Heart right ventricle (tissue), 16 donors: ENCODE measurements at regions not wholly inside any gene's neighbourhood (a gene's known extent, or its start where the extent isn't known, plus 50 kb on each side); places are given as distances from the start of the nearest gene placed in this dataset.

Experiments used
- ATAC-seq, 8 donors: fragments of 200-7000 bp; cut with Tn5 transposase; one replicate each; pipeline ENCODE4 v1.9.1; 2020; ENCODE audit warnings: mild to moderate bottlenecking in 8 of 8, moderate library complexity in 8 of 8, moderate number of reproducible peaks in 1 of 8
- DNase-seq, 2 donors: peaks; one replicate each; pipeline ENCODE4 v3.0.0-alpha.2; 2020
- H3K27ac ChIP-seq, 10 donors: fragments of 200-600 bp; sonication (generic) in 2 of 10; one replicate each; pipeline versions ENCODE4 v1.5.0 to v1.8.0; 2020 to 2022; ENCODE audit warnings: mild to moderate bottlenecking in 3 of 10
- H3K27me3 ChIP-seq, 7 donors: fragments of 200-600 bp; one replicate each; pipeline ENCODE4 v1.8.0; 2021 to 2022; ENCODE audit warnings: mild to moderate bottlenecking in 2 of 7
- H3K36me3 ChIP-seq, 9 donors: fragments of 200-600 bp; sonication (generic) in 1 of 9; one replicate each; pipeline versions ENCODE4 v1.5.0 to v1.8.0; 2020 to 2022; ENCODE audit warnings: mild to moderate bottlenecking in 2 of 9
- H3K4me1 ChIP-seq, 9 donors: fragments of 200-600 bp; sonication (generic) in 1 of 9; one replicate each; pipeline versions ENCODE4 v1.5.0 to v1.8.0; 2020 to 2022; ENCODE audit warnings: mild to moderate bottlenecking in 4 of 9
- H3K4me3 ChIP-seq, 10 donors: fragments of 200-600 bp; sonication (generic) in 2 of 10; one replicate each; pipeline versions ENCODE4 v1.5.0 to v1.8.0; 2020 to 2022; ENCODE audit warnings: mild to moderate bottlenecking in 7 of 10, moderate library complexity in 2 of 10
- H3K9me3 ChIP-seq, 11 donors: fragments of 200-600 bp in 10 of 11; sonication (generic) in 2 of 11; one replicate each; pipeline versions ENCODE4 v1.5.0 to v1.8.0; 2013 to 2022; ENCODE audit warnings: mild to moderate bottlenecking in 2 of 11, control low read depth in 1 of 11, moderate library complexity in 1 of 11
- CTCF ChIP-seq, 9 donors: fragments of 200-600 bp; sonication (generic) in 2 of 9; IDR thresholded peaks; one replicate each; pipeline versions ENCODE4 v1.5.0 to v1.8.0; 2021 to 2022; ENCODE audit warnings: antibody characterized with exemption in 9 of 9, mild to moderate bottlenecking in 5 of 9, moderate library complexity in 1 of 9
- WGBS, 2 donors: extraction: QIAGEN DNeasy Blood & Tissue Kit; methylation state at CpG; one replicate each; pipeline ENCODE4 v1.1.7; 2013; ENCODE audit warnings: inconsistent platforms in 1 of 2; 5-methylcytosine and 5-hydroxymethylcytosine counted together
- intact Hi-C, 10 donors: fragments of 100-400 bp; cut with DNase I; formaldehyde crosslinking; loops; one replicate each; pipeline versions ENCODE4 v1.11.1 to v1.14.2; 2022
- donor health status: Arrhythmogenic right ventricular cardiomyopathy.
- donor health status: ischemic (EF 13 %, LVEDD 7.1; RV severe dilation, severe dysfunction).
- donor health status: healthy with polysubstance abuse.
- donor health status: DM: no; HTN: yes; CAD: no.
- donor health status: DM: no; HTN: no; CAD: no.
- donor health status: ischemic (EF 25% LVEDD 6.9; RV normal size, moderate dysfunction).
- donor health status: ischemic (EF 25% LVEDD 5.7; RV mildly dilated, moderate dysfunction).
- donor health status: healthy.
- donor health status: DM: yes; HTN: yes; CAD: no.
- donor health status: Ischemic cardiomyopathy.
- donor health status: ischemic (EF 35%, LVEDD 5.7; RV mildly dilated, moderate dysfunction).
- donor health status: nonischemic (EF 11% LVEDD 7.7; RV severe dilation, severe dysfunction).
- donor health status: DM: yes; HTN: yes; CAD: no.
- donor health status: PGD.
- donor health status: ischemic (EF 29% LVEDD 5.4; RV normal size, mild dysfunction).
- donor health status: nonischemic (EF 23%, LVEDD 6.1; RV moderate dilation, normal function).

GRCh38 chr3:18752273-18752934, 327.3 kb upstream of the SATB1 start:
- Histone ChIP-seq H3K4me1 (peaks cover 0 to 5% (median 0%) of the 10 kb centered on the region in 9 donors), H3K27me3 (no peaks in the 10 kb centered on the region), H3K9me3 (peaks cover 0 to 4% (median 0%) of the 10 kb centered on the region in 11 donors), H3K27ac (no peak overlapping the region), H3K36me3 (no peaks in the 10 kb centered on the region), H3K4me3 (no peak overlapping the region)
- no peak for TF ChIP-seq CTCF (IDR thresholded peaks at IDR 0.05)
- no peak for DNase-seq
- intact Hi-C loops, result loop anchor here in 4 of 10 donors (10.0 kb wide), 2 partner anchors 188 to 198 kb away; no protein-coding TSS in a partner anchor
- 85 to 87% methylated on average over 4 of the region's 4 CpGs for WGBS, 2 donors
- ATAC-seq, result no peak

- H3K9me3 ChIP-seq, result peaks cover 0 to 4% (median 0%) of the 10 kb centered on the region in 11 donors
- WGBS, 2 donors, result 42 to 58% methylated on average over 1 of the region's 1 CpG
- H3K4me1 ChIP-seq, result peaks cover 0 to 14% (median 0%) of the 10 kb centered on the region in 9 donors
- H3K4me3 ChIP-seq, result no peak overlapping the region
- intact Hi-C loops, result loop anchor here in 4 of 10 donors (10.0 kb wide), 2 partner anchors 187 to 197 kb away; no protein-coding TSS in a partner anchor
- no peaks in the 10 kb centered on the region for H3K27me3 ChIP-seq
- no peaks in the 10 kb centered on the region for H3K36me3 ChIP-seq
- no peak overlapping the region for H3K27ac ChIP-seq
- DNase-seq (no peak), ATAC-seq (no peak)
- TF ChIP-seq CTCF (IDR thresholded peaks at IDR 0.05), result no peak
These were observed 326.4 kb upstream of the SATB1 start for GRCh38 chr3:18751514-18751913.

- WGBS, 2 donors, result 53 to 74% methylated on average over 3 of the region's 3 CpGs
- peak in 2 of 8 donors; percentile 27 to 46 for ATAC-seq
These were observed 322.2 kb upstream of the SATB1 start for GRCh38 chr3:18747383-18747782.

GRCh38 chr3:18745472-18745871, 320.3 kb upstream of the SATB1 start:
- WGBS, 2 donors, result 72 to 83% methylated on average over 6 of the region's 6 CpGs
- DNase-seq (peak in 1 of 2 donors; percentile 12), ATAC-seq (peak in 5 of 8 donors; percentile 42 to 78 (median 70))
- Histone ChIP-seq H3K27me3 (no peaks in the 10 kb centered on the region), H3K4me3 (no peak overlapping the region), H3K27ac (peak overlapping the region in 1 of 10 donors; percentile 67), H3K9me3 (no peaks in the 10 kb centered on the region), H3K36me3 (no peaks in the 10 kb centered on the region), H3K4me1 (peaks cover 0 to 45% (median 0%) of the 10 kb centered on the region in 9 donors)
- intact Hi-C loops, result no loop called here
- no peak for TF ChIP-seq CTCF (IDR thresholded peaks at IDR 0.05)

More at GRCh38 chr3:18747383-18747782, 322.2 kb upstream of the SATB1 start:
- Histone ChIP-seq H3K4me1 (peaks cover 0 to 34% (median 0%) of the 10 kb centered on the region in 9 donors), H3K4me3 (no peak overlapping the region), H3K27me3 (no peaks in the 10 kb centered on the region), H3K27ac (peak overlapping the region in 1 of 10 donors; percentile 60), H3K9me3 (peaks cover 0 to 4% (median 0%) of the 10 kb centered on the region in 11 donors), H3K36me3 (no peaks in the 10 kb centered on the region)
- intact Hi-C loops, result no loop called here
- DNase-seq, result peak in 1 of 2 donors; percentile 7
- no peak for TF ChIP-seq CTCF (IDR thresholded peaks at IDR 0.05)
